HTR-8/SVneo (cell line): ENCODE measurements at regions not wholly inside any gene's neighbourhood (a gene's known extent, or its start where the extent isn't known, plus 50 kb on each side); places are given as distances from the start of the nearest gene placed in this dataset.

ENCODE experiments used
- DNase-seq: peaks from one replicate; pipeline ENCODE4 v3.0.0; 2011; ENCODE audit warnings: low spot score, mixed read lengths; ENCODE audit not compliant: insufficient read length
- FAIRE-seq: peaks from 2 replicates; lab custom pipeline; 2011; peaks lifted over from hg19 to GRCh38; lab: Jason Lieb, UNC

GRCh38 chr7:155975490-155975889, 163.2 kb upstream of the SHH start:
- DNase-seq, result no peak
- no peak for FAIRE-seq

GRCh38 chr7:155974186-155974897, 162.1 kb upstream of the SHH start:
- DNase-seq, result no peak
- FAIRE-seq, result no peak

- FAIRE-seq (no peak), DNase-seq (no peak)
These were observed 161.3 kb upstream of the SHH start for GRCh38 chr7:155973451-155973997.

DNA sequence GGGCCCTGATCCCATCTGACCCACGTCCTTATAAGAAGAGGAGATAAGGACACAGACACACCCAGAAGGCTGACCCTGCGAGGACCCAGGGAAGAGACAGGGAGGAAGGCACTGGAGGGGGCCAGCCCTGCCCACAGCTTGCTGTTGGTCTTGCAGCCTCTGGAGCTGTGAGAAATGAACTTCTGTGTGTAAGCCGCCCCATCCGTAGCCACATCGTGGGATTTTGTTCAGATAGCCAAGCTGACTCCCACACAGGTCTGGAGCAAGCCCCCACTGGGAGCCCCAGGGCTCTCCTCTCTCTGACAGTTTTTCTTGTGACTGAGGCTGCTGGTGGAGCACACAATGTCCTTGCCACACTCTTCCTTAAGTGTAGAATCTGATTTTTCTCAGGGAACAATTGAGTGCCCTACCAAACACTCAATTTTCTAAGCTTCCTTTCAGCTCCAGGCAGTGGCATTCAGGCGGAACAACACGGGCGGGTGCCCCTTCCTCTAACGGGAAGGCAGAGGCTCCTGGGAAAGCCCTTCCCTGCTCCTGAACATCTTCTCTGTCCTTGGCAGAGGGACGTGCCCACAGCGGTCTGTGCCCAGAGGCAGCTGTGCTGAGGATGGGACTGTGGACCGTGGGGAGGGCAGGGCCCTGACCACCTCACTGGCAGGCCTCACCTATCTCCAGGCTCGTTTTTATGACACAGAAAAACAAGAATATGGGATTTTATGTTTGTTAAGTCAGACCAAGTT, 160.6 kb upstream of the SHH start:
- FAIRE-seq (no peak), DNase-seq (no peak)

GRCh38 chr7:155972247-155972646, 160.0 kb upstream of the SHH start:
- no peak for FAIRE-seq
- no peak for DNase-seq

DNA sequence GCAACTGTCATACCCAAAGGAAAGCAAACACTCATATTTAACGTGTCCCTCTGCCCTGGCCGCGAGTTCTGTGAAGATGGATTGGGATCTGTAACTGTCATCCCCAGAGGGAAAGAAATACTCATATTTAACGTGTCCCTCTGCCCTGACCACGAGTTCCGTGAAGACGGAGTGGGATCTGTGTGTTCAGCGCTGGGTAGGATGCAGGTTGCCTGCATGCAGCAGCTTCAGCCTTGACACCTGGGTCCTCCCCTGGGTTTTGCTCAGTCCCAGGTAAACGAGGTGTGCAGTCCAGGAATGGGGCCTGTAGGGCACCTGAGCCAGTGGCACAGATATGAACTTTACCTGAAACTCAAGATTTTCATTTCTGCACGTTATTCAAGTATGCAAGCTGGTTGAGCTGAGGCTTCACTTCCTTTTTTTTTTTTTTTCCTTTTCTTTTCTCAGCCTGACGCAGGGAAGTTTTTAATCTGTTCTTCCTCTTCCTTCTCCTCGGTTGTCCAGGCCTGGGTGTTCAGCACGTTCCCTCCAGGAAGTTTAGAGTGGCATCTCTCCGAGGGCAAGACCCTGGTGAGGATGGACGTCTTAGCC, 159.0 kb upstream of the SHH start:
- FAIRE-seq (no peak), DNase-seq (no peak)

- DNase-seq (no peak), FAIRE-seq (no peak)
These were observed 157.1 kb upstream of the SHH start for GRCh38 chr7:155969192-155969929.

DNA sequence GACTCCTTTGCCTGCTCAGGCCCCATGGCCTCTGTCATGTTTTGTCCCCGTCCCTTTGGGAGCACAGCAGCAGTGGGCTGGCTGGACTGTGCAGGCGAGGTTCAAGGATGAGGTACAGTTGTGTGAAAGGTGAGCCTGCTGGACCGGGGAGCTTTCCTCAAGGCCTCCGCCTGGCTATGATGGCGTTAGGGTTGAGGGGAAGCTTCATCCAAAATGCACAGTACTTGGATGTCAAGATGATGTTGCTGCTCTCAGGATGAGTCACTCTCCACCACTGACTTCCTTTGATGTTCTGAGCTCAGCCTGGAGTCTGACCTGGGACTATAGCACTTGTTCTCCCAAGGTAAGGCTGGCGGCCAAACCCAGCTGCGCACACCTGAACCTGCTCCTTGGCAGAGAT, 152.7 kb upstream of the SHH start:
- no peak for DNase-seq
- no peak for FAIRE-seq

DNA sequence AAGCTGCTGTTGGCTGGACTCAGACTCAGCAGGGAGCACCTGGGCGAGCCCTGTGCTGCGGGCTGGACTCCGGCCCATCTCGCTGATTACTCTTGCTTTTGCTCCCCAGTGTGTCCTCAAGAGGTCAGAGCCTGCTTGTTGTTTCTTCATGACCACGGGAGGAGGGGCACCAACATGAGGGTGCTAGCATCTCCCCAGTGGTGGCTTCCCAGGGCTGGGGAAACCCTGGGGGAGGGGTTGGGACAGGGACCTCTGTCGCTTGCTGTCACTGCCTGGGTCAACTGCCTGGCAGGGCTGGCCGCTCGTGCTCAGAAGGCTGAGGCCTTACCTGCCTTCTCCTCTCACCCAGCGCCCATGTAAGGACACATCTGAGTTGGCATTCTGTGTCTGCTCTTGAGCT, 152.3 kb upstream of the SHH start:
- FAIRE-seq, result no peak
- DNase-seq, result no peak

DNA sequence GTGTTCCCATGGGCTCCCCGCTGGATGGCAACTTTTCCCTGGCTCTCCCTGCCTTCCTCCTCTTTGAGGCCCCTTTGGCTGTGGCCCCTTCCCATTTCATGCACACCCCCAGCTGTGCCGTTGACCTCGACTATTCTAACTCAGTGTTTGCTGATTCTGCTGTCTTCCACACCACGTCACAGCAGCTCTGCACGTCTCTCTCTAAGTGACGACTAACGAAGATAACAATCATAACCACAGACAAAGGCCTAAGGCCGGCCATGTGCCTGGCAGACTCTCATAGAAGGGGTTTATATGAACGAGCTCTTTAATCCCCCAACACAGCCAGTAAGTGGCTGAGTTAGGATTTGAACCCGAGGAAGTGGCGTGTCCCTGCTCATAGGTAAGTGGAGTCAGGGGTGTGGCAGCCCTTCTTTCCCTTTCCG, 151.5 kb upstream of the SHH start:
- no peak for DNase-seq
- no peak for FAIRE-seq

DNA sequence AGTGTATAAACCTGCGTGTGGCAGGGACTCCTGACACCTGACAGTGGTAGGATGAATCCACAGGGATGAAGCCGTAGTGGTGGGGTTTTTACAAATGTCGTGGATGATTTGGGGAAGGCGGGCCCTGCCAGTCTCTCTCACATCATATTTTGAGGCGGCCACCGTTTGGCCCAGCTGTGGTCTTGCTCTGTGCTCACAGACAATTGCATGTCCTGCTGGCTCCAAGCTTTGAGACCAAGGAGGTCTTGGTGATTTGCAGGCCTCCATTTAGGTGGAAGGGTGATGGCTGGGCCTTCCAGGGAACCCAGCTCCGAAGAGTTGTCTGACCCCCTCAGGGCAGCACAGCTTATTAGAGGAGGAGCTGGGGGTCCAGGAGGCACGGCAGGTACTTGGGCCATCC, 151.1 kb upstream of the SHH start:
- DNase-seq (no peak), FAIRE-seq (no peak)

DNA sequence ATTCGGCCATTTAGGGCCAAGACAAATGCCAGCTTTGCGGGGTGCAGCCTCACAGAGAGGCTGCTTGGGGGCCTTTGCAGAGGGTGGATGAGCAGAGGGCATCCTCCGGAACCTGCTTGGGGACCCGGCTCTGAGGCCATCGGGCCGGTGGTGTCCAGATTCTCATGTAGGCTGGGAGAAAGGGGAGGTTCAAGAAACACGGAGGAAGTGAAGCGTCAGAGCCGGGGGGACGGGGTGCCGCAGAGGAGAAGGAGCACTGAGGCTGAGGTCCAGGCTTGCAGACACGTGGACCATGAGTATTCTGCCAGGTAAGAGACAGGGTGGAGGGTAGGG, 150.7 kb upstream of the SHH start:
- FAIRE-seq (no peak), DNase-seq (no peak)

GRCh38 chr7:155962191-155962967, 150.1 kb upstream of the SHH start:
- DNase-seq (peak; percentile 19), FAIRE-seq (no peak)

GRCh38 chr7:155961241-155962190, 149.3 kb upstream of the SHH start:
- DNase-seq (no peak), FAIRE-seq (no peak)

GRCh38 chr7:155959894-155960293, 147.6 kb upstream of the SHH start:
- FAIRE-seq, result no peak
- no peak for DNase-seq

GRCh38 chr7:155956977-155957376, 144.7 kb upstream of the SHH start:
- no peak for FAIRE-seq
- no peak for DNase-seq

- DNase-seq (no peak), FAIRE-seq (no peak)
These were observed 143.0 kb upstream of the SHH start for GRCh38 chr7:155955367-155955635.

DNA sequence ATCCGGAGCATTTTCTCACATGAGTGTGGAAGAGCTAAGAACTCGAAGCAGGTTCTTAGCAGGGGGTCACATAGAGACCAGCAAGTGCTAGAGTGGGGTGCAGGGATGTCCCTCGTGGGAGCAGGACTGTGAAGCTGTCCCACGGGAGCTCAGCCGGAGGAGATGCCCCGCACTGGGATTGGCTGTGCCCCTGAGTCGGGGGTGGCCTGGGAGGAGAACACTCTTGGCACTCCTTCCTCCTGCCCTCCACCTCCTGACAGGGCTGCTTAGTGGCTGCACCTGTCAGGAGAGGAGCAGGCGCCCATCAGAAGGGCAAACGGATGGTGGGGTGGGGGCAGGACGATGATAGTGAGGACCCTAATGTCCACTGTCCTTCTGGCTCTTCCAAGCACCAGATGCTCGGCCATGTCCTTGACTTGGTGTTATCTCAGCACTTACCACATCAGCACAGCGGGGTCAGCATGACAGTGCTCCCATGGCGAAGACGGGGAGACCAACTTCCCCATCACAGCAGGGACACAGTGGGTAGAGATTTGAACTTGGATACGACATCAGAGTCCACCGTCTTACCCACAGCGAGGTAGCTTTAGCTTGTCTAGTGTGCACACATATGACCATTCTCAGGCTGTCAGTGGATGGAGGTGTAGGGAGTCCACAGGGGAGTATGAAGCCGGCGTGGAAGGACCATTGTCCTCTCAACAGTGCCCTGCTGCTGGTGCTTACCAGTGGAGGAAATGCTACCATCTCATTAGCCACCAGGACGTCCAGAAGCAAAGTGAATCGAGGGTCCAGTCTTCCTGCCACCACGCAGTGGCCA, 142.5 kb upstream of the SHH start:
- no peak for DNase-seq
- no peak for FAIRE-seq
